Ureter (tissue), 1 donor: ENCODE measurements at regions not wholly inside any gene's neighbourhood (a gene's known extent, or its start where the extent isn't known, plus 50 kb on each side); places are given as distances from the start of the nearest gene placed in this dataset.

ENCODE experiments used
- DNase-seq: peaks from one replicate; pipeline ENCODE4 v3.0.0-alpha.2; 2020; ENCODE audit warnings: low spot score
- donor health status: DM: yes; HTN: yes; CAD: no.

DNA sequence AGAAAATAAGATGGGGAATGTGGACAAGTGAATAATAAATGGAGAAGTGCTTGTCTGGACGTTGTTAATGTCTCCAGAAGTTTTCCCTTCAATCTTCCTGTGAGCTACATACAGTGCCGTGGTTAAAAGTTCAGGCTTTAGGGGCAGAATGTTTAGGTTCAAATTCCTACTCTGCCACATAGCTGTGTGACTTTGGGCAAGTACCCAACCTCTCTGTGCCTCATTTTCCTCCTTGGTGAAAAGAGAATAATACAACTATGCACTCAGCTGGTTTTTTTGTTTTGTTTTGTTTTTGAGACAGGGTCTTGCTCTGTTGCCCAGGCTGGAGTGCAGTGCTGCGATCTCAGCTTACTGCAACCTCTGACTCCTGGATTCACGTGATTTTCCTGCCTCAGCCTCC lies 143.5 kb downstream of the CHIC2 start:
- no peak for DNase-seq

DNA sequence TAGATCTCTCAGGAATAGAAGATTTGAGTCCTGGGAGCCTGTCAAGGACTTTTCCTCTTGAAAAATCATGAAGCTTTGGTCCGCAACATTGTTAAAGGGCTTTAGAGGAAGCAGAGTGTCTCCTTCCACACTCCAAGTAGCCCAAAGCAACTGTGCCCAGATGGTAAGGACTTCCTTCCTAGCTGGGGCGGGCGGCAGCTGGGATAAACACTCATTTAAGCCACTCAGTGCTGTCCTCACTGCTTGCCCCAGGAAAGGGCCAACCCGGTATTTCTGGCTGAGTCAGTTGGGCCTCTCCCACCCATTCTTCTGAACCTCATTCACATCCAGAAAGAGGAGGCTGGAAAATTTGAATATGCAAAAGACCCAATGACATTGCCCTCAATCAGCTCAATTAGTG lies 144.3 kb downstream of the CHIC2 start:
- no peak for DNase-seq

DNA sequence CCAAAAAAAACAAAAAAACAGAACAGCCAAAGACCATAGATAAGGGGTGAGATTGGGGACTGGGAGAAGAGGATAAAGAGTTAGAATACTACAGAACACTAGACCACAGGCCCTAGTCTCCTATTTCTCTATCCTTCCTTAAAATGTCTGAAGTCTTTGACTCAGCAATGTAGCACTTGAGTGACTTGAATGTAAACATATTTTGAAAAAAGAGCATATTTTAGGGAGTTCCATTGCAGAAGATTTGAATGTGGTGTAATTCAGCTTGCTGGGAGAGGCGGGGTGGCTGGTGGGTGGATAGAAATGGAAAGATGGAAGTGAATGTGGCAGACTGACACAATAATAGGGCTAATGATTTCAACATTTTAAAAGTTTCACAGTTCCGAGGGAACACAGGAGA lies 144.9 kb downstream of the CHIC2 start:
- no peak for DNase-seq

DNA sequence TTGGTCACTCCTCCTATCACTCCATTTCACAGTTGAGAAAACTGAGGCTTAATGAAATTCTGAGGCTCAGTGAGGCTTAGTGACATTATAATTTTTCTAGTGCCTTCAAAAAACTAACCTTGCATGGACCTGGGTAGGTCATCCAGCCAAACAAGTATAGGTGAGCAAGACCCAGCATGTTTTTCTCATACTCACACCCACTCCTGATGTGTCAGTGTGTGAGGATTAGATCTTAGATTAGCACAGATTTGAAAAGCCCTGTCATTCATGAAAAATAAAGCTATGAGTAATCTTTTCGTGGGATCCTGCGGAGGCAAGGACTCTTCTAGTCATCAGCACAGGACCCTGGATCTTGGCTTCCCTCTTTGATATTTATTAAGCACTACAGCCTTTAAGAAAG lies 146.7 kb downstream of the CHIC2 start:
- DNase-seq, result no peak

DNA sequence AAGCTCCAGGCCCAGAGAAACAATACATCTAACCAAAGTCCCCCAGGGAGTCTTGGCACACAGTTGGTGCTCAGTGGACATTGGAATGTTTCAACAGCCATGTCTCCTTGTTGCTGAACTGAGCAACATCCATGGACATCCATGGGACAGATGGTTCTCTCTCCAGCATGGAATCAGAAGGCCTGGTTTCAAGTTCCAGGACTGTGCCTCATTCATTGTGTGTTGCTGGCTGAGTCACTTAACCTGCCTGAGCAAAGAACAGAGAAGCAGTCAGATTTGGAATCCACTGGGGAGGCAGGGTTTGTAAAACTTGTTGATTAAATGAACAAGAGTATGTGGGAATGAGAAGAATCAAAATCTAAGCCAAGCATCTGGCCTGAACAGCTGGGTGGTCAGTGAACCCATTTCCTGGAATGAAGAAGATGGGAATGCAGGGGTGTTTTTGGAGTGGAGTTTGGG lies 147.9 kb downstream of the CHIC2 start:
- no peak for DNase-seq

DNA sequence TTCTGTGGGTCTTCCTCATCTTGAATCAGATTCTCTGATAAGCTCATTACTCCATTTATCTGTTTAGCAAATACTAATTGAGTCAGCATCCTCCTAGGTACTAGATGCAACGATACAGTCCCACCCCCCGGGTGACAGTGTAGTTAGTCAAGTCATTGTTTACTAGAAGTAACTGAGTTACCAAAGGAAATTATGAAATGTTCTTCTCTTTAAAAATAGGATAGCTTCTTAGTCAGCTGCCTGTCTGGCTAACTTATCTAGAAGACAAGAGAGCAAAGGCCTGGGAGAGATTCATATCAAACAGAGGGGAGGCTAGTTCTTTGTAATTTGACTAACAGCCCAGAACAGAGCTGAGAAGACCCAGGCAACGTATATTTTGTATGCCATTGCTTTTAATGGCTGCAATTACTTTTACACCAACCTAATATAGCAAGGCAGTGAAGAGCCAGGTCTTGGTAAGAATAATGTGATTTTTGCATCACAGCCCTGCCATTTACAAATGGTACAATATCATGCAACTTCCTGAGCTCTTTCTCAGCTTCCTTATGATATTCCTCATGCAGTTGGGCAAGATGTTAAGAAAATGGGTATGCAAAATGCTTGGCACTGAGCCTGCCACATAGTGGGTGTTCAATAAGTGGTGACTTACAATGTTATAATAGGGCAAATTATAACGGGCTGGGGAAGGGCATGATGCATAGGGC lies 149.9 kb downstream of the CHIC2 start:
- no peak for DNase-seq

DNA sequence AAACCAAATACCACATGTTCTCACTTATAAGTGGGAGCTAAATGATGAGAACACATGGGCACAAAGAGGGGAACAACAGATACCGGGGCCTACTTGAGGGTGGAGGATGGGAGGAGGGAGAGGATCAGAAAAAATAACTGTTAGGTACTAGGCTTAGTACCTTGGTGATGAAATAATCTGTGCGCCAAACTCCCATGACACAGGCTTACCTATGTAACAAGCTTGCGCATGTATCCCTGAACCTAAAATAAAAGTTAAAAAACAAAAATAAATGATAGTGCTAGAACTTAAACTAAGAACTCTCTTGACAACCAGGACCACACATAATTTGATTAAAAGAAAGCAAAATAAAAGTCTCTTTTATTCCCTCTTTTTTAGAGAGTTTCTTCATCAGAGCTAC lies 150.6 kb downstream of the CHIC2 start:
- no peak for DNase-seq

DNA sequence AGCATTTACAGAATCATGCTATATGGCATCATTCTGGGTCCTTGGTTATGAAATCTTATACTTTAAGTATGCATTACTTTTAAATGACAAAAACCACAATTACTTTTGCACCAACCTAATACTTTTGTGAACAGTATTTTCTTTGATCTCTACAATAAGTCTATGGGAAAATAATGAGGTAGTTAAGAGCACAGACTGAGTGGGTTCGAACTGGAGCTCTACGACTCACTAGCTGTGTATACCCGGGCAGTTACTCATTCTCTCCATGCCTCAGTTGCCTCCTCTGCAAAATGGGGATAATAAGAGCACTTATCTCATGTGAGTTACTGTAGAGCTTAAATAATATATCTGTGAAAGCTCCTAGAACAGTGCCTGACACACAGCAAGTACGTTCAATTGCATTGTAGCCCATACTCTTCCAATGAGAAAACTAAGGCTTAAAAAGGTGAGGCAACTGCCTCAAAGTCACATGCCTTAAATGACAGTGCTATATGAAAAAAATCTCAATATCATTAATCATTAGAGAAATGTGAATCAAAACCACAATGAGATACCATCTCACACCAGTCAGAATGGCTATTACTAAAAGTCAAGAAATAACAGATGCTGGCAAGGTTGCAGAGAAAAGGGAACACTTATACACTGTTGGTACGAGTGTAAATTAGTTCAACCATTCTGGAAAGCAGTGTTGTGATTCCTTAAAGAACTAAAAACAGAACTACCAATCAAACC lies 151.5 kb downstream of the CHIC2 start:
- DNase-seq, result no peak

DNA sequence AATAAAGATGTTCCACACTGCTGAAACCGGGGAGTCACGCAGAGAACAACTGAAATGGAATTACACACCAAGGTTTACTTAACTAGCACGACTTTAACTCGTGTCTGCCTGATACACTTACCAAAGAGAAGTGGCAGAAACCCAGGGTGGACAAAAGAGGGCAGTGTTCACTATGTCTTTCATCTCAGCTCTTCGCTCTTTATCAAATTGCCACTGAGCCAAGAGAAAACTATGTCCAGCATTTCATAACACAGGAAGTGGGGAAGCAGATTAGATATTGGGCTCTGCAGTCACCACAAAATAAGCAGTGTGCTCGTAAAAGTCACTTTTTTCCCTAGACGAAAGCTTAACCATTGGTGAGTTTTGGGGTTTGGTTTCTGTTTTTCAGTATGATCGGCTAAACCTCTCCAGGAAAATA lies 155.7 kb downstream of the CHIC2 start:
- peak; percentile 52 for DNase-seq

DNA sequence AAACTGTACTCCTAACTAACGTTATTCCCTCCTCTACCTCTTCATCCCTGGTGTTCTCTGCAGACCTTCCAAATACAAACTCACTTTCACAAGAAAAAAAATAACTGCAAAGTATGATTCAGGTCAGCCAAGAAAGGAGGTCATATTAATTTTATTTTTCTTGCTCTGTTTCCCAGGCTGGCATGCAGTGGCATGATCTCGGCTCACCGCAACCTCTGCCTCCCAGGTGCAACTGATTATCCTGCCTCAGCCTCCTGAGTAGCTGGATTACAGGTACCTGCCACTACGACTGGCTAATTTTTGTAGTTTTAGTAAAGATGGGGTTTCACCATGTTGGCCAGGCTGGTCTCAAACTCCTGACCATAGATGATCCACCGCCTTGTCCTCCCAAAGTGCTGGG lies 156.6 kb downstream of the CHIC2 start:
- no peak for DNase-seq

DNA sequence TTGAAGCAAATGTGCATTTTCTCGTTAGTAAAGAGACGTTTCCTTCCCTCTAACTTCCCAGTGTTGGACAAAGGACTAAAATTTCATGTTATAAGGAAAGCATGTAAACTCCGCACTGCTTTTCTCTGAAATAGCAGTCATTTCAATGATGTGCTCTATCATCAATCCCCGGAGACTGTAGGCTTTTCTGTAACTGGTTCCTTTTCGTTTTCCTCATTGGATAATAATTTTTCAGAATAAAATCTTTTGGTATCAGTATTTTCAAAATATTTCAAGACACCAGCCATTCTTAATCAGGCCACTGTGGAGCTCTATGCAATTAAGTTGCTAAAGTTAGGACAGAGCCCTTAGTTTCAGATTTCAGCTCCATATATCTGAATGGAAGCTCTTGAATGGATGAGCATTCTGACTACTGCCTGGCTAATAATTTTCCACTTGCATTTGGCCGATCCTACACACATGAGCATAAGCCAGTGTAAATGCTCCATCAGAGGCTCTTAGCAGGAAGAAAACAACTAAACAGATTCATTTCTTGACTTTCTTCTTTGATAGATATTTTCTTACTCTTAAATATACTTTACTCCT lies 157.7 kb downstream of the CHIC2 start:
- DNase-seq, result no peak

DNA sequence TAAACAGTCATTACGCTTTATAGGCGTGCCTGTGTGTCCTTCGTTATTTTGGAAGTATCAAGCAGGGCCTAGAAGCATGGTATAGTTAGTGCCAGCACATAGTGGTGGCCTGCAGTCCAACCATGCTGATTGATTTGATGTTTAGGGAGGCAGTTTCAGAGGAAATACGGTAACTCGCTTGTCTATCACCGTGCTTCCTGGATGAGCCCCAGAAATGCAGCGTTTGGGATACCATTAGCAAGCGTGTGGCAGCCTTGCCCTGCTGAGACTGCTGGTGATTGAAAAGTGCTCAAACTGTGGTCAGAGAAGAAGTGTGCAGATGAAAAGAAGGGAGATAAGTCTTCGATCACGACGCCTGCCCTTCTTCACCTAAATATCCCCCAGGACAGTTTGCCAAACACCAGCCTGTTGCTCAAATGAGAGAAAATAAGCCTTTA lies 158.4 kb downstream of the CHIC2 start:
- DNase-seq, result no peak

DNA sequence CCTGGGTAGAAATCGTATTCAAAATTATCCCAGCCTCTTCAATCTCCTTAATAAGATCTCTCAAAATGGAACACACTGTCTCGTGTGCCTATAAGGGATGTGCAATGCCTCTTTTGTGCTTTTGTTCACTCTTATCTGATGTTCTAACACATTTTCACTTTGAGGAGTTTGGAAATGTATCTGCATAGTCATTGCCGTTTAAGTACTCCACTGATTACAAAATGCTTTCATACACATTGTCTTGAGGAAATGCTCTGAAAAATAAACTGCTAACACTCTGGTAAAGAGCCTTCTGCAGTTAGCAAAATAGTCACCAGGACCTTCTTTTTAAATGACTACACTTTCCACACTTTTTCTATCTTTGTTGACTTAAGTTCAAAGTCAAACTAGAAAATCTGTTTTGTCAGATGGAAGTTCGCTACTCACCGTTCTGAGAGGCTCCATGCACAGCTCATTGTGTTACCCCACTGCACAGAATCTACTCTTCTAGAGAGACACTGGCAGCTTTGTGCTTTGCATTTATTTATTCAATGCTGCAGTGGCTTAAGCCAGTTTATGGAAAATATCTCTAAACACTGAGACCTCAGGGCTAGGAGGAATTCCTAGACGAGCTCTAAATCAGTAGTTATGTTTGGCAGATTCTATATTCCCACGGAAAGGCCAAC lies 159.0 kb downstream of the CHIC2 start:
- DNase-seq, result no peak

DNA sequence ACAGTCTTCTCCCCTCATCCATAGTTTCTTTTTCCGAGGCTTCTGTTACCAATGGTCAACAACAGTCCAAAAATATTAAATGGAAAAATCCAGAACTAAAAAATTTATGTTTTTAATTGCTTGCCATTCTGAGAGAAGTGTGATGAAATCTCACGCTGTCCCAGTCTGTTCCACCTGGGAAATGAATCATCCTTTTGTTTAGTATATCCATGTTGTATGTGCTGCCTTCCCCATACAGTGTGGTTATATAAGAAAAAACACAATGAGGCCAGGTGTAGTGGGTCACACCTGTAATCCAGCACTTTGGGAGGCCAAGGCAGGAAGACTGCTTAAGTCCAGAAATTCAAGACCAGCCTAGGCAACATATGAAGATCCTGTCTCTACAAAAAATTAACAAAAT lies 161.6 kb downstream of the CHIC2 start:
- no peak for DNase-seq

DNA sequence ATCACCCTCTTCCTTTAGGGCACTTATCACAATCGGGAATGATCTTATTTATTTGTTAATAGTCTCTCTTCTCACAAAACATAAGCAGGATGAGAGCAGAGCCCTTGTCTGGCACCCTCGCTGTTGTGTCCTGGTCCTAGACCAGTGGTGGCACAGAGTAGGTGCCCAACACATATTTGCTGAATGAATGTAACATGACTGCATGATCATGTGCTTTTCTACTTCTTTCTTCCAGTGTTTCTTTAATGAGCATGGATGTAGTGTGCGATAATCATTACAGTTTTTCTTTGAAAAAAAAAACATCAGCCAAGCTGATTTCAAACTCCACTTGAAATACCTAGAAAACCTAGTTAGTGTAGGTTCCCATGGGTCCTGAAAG lies 164.1 kb downstream of the CHIC2 start:
- DNase-seq, result no peak

DNA sequence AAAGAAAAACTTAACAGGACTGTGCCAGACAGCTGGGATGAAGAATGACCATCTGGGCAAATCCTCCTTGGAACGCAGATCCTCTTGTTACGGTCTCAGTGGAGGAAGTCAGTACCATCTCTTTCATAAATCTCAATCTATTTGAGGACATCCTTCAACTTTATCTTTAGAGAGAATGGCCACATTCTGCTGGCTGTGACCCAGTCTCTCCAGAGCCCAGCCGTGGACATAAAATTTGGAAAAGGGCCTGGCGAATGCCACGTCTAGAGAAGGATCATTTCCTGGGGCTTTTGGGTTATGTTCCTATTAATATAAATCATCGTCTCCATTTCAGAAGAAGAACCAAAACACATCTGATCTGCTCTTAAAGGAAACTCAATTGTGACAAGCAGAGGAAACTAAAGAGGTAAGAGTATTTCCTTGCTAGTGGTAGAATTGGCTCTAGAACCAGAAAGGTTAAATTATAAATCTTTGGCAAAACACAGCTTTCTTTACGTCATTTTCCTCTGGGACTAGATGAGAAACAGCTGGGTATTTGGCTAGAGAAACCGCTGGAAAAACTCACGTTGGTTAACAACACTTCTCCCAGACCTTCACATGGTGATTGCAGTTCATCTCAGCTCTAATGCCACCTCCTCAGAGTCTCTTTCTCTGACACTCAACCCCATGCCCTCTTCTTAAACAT lies 164.7 kb downstream of the CHIC2 start:
- DNase-seq, result no peak

DNA sequence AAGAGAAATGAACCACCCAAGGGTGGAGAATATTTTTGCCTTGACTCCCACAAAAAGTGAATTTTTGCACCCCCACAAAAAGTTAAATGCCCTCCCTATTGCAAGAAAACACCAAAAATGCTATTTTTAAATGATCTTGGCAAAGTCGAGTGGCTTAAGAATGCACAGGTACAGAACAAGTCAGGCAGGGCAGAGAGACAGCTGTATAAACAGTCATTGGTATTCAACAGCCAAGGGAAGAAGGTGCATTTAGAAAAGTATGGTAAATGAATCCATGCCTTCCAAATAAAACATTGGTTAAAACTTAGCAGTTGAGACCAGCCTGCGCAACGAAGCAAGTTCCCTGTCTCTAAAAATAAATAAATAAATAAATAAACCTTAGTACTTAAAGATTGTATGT lies 169.3 kb downstream of the CHIC2 start:
- DNase-seq, result no peak

DNA sequence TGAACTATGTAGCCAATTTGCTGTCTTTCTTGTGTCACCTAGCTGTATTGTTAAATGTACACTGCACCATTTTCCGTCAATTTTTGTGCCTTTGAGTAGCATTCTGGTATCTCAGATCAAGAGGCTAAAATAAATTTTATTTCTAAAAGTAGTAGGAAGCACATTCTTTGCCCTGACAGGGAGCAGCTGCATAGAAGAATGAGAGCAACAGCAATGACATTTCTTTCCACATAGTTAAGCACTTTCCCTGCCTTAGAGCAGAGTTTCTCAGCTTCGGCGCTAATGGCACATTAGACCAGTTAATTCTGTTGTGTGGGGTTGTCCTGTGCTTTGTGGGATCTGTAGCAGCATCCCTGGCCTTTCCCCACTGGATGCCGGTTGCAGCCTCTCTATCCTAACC lies 173.9 kb downstream of the CHIC2 start:
- DNase-seq, result no peak

DNA sequence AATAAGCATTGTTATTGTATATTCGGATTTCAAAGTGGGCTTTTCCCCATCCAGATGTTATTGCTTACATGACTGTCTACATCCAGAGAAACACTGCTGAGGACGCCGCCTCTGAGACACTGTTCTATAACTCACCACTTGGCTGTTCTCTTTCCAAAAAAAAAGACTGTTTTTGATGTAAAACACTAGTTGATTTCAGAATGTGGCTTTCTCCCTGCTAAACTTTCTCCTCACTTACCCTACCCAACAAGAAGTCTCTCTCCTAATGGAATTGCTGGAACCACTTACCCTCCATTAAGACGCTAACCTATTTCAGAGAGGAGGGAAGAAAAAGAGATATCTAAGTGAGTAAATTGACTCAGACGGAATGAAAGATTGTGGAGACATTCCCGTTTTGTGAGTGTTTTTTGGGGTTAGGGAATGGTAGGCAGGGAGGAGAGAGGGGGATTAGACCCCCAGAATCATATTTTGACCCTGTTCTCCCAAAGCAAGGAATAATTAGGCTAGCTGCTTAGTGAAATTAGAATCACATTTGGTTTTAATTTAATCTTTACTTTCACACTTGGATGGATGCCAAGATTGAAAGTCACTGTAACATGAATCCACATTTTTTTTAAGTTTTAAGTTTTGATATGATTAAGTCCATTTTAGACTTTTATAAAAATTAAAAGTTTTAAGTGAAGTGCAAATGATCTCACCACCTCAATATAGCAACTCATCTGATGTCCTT lies 174.9 kb downstream of the CHIC2 start:
- no peak for DNase-seq

DNA sequence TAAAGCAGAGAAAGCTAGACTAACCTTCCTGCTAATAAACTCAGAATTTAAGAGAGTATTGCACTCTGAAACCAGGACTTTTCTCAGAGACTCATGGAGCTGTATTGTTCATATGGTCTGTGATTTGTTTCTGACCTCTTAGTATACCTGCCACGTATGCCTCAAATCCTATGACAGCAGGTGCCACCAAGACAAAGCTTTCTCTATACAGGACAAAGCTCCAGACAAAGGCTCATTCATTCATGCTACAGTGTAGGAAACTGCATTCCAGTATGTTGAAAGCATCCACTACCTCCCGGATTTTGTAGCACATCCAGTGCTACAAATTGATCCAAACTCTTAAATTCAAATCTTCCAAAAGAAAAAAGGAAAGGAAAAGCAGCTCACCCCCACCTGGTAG lies 178.3 kb downstream of the CHIC2 start:
- no peak for DNase-seq

DNA sequence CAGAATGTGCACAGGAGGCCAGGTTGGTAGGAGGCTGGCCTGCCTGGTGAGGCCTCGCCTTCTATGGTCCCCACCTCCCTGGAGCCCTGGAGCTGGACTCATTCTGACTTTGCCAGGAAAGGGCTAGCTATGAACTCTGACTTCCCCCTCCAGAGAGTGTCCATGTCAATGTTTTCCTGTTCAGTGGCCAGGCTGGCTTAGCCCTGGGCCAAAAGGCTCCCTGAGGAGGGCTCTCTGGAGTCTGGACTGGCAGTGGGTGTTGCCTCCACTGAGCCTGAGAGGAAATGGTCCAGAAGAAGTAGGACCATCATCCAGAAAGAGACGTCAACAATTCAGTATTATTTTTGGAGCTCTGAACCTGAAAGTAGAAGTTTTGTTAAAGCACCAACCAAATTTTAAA lies 178.7 kb downstream of the CHIC2 start:
- DNase-seq, result no peak
